ENCODE measurements at regions not wholly inside any gene's neighbourhood (a gene's known extent, or its start where the extent isn't known, plus 50 kb on each side); places are given as distances from the start of the nearest gene placed in this dataset.

GRCh38 chr4:148674876-148675275, 232.7 kb upstream of the NR3C2 start:
- no peak for DNase-seq
- Histone ChIP-seq H3F3A (replicated peaks; ENCODE audit: insufficient read depth) (no peaks in the 10 kb centered on the region), H3K9me3 (no peaks in the 10 kb centered on the region), H3K4me2 (no peak overlapping the region), H3K27ac (ENCODE audit: low read depth in 2 of 2, low read length in 1 of 2) (no peak overlapping the region), H2AFZ (ENCODE audit: low read depth) (no peak overlapping the region), H3K79me2 (ENCODE audit: insufficient read depth) (no peaks in the 10 kb centered on the region), H3K4me1 (ENCODE audit: control insufficient read depth in 1 of 2, insufficient read depth in 2 of 2, low read depth in 1 of 2, low read length in 1 of 2) (no peaks in the 10 kb centered on the region), H4K20me1 (ENCODE audit: insufficient read depth) (no peaks in the 10 kb centered on the region), H3K9ac (no peak overlapping the region), H3K27me3 (ENCODE audit: insufficient read depth) (no peaks in the 10 kb centered on the region; the same call in 1 of the 2 replicates), H3K4me3 (ENCODE audit: low read depth in 2 of 2, low read length in 1 of 2) (no peak overlapping the region), H3K9me2 (no peaks in the 10 kb centered on the region), H3K36me3 (replicated peaks in 1 of 2; ENCODE audit: control insufficient read depth in 1 of 2, insufficient read depth in 2 of 2, low read length in 1 of 2) (no peaks in the 10 kb centered on the region)
- no peak for TF ChIP-seq RFX5 (IDR thresholded peaks at IDR 0.05; ENCODE audit: low read length)
- 2% methylated on average over 3 of the region's 3 CpGs for WGBS (ENCODE audit: low lambda C conversion rate)
- POLR2A ChIA-PET = no interaction called here
- CTCF ChIA-PET = no interaction called here

GRCh38 chr4:148664636-148665035, 222.4 kb upstream of the NR3C2 start:
- no peaks in the 10 kb centered on the region for H3K36me3 ChIP-seq (replicated peaks in 1 of 2; ENCODE audit: control insufficient read depth in 1 of 2, insufficient read depth in 2 of 2, low read length in 1 of 2)
- 19% methylated on average over 5 of the region's 5 CpGs for WGBS (ENCODE audit: low lambda C conversion rate)
- no peaks in the 10 kb centered on the region for H3K9me2 ChIP-seq
- H3K4me3 ChIP-seq (ENCODE audit: low read depth in 2 of 2, low read length in 1 of 2) = no peak overlapping the region
- H3K9me3 ChIP-seq = no peaks in the 10 kb centered on the region
- no peak overlapping the region for H3K4me2 ChIP-seq
- no peak overlapping the region for H2AFZ ChIP-seq (ENCODE audit: low read depth)
- H3K4me1 ChIP-seq (ENCODE audit: control insufficient read depth in 1 of 2, insufficient read depth in 2 of 2, low read depth in 1 of 2, low read length in 1 of 2) = no peaks in the 10 kb centered on the region
- no peaks in the 10 kb centered on the region for H4K20me1 ChIP-seq (ENCODE audit: insufficient read depth)
- DNase-seq = no peak
- no peaks in the 10 kb centered on the region for H3K79me2 ChIP-seq (ENCODE audit: insufficient read depth)
- POLR2A ChIA-PET = no interaction called here
- no peaks in the 10 kb centered on the region for H3F3A ChIP-seq (replicated peaks; ENCODE audit: insufficient read depth)
- TF ChIP-seq RFX5 (IDR thresholded peaks at IDR 0.05; ENCODE audit: low read length) = no peak
- TF ChIP-seq MXI1 (IDR thresholded peaks at IDR 0.05; ENCODE audit: low read depth, low read length) = no peak
- TF ChIP-seq TCF12 (IDR thresholded peaks at IDR 0.05) = no peak
- TF ChIP-seq RCOR1 (IDR thresholded peaks at IDR 0.05; ENCODE audit: low read length) = no peak
- TF ChIP-seq EZH2phosphoT487 (IDR thresholded peaks at IDR 0.05; ENCODE audit: borderline replicate concordance, low read depth) = no peak
- TF ChIP-seq PBX3 (IDR thresholded peaks at IDR 0.05) = no peak
- no peak for TF ChIP-seq SIN3A (IDR thresholded peaks at IDR 0.05; ENCODE audit: borderline replicate concordance, low read depth, low read length)
- TF ChIP-seq TEAD4 (IDR thresholded peaks at IDR 0.05; ENCODE audit: borderline replicate concordance, insufficient read depth) = no peak
- no peak for TF ChIP-seq POLR2AphosphoS5 (IDR thresholded peaks at IDR 0.05; ENCODE audit: low read depth, low read length)
- no peak for TF ChIP-seq NRF1 (IDR thresholded peaks at IDR 0.05; ENCODE audit: low read depth, low read length)
- TF ChIP-seq SMC3 (IDR thresholded peaks at IDR 0.05; ENCODE audit: low read depth, low read length) = no peak
- no peak for TF ChIP-seq GABPA (IDR thresholded peaks at IDR 0.05; ENCODE audit: low read depth)
- no peak for TF ChIP-seq FOXM1 (IDR thresholded peaks at IDR 0.05; ENCODE audit: low read depth)
- TF ChIP-seq RXRA (IDR thresholded peaks at IDR 0.05; ENCODE audit: borderline replicate concordance, low read depth) = no peak
- no peak for TF ChIP-seq RAD21 (IDR thresholded peaks at IDR 0.05; ENCODE audit: low read length)
- H3K27ac ChIP-seq (ENCODE audit: low read depth in 2 of 2, low read length in 1 of 2) = no peak overlapping the region
- H3K27me3 ChIP-seq (ENCODE audit: insufficient read depth) = no peaks in the 10 kb centered on the region
- H3K9ac ChIP-seq = no peak overlapping the region
- CTCF ChIA-PET = no interaction called here

All from SK-N-SH (cell line).